ENCODE measurements at regions not wholly inside any gene's neighbourhood (a gene's known extent, or its start where the extent isn't known, plus 50 kb on each side); places are given as distances from the start of the nearest gene placed in this dataset.

DNA sequence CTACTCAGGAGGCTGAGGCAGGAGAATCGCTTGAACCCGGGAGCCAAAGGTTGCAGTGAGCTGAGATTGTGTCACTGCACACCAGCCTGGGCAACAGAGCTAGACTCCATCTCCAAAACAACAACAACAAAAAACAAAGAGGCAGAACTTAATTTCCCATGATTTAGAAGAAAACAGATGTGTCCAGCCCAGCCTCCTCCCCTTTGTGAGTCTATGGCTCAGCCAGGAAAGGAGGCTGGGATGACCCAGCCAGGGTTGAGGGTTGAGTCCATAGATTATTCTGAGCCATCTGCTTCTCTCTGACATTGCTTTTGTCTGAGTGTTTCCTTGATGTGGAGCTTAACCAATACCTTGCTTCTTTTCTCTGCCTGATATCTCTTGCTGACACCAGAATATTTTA, 994.1 kb downstream of the TYW1 start:
- TF ChIP-seq CTCF (IDR thresholded peaks at IDR 0.05), result no peak

GRCh38 chr7:67992287-67992686, 995.7 kb downstream of the TYW1 start:
- TF ChIP-seq CTCF (IDR thresholded peaks at IDR 0.05), result no peak

DNA sequence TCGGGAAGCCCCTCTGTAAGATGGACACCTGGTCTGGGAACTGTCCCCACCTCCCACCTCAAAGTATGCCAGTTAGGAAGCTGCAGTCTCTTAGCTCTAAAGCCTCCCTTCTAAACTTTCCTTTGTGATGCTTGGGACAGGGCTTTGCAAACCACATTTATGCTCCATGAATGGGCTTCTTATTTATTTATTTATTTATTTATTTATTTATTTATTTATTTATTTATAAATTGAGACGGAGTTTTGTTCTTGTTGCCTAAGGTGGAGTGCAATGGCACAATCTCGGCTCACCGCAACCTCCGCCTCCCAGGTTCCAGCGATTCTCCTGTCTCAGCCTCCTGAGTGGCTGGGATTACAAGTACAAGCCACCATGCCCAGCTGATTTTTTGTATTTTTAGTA, 1009.4 kb downstream of the TYW1 start:
- no peak for TF ChIP-seq CTCF (IDR thresholded peaks at IDR 0.05)

DNA sequence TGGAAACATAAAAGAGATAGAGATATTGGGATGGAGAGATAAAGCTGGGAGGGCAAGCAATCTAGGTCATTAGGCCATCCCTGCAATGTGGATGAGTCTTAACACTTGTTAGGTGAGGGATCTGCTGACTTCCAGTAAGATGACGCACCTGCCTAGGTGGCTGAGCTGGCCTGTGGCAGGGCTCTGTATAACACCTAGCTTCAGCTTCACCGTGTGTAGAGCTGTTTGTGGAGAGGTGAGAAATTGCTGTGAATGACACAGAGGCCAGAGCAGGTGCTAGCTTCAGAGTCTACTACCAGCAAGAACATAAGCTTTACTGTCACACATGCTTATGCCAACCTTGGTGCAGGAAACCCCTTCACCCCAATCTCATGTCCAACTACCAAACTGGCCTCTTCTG, 1010.0 kb downstream of the TYW1 start:
- TF ChIP-seq CTCF (IDR thresholded peaks at IDR 0.05), result no peak

- TF ChIP-seq CTCF (IDR thresholded peaks at IDR 0.05), result no peak
These were observed 1013.1 kb downstream of the TYW1 start for GRCh38 chr7:68009716-68010115.

- TF ChIP-seq CTCF (IDR thresholded peaks at IDR 0.05), result no peak
These were observed 1017.6 kb downstream of the TYW1 start for GRCh38 chr7:68014031-68014736.

GRCh38 chr7:68015122-68015977, 1018.7 kb downstream of the TYW1 start:
- TF ChIP-seq CTCF (IDR thresholded peaks at IDR 0.05), result no peak
